ENCODE measurements at regions not wholly inside any gene's neighbourhood (a gene's known extent, or its start where the extent isn't known, plus 50 kb on each side); places are given as distances from the start of the nearest gene placed in this dataset.

DNA sequence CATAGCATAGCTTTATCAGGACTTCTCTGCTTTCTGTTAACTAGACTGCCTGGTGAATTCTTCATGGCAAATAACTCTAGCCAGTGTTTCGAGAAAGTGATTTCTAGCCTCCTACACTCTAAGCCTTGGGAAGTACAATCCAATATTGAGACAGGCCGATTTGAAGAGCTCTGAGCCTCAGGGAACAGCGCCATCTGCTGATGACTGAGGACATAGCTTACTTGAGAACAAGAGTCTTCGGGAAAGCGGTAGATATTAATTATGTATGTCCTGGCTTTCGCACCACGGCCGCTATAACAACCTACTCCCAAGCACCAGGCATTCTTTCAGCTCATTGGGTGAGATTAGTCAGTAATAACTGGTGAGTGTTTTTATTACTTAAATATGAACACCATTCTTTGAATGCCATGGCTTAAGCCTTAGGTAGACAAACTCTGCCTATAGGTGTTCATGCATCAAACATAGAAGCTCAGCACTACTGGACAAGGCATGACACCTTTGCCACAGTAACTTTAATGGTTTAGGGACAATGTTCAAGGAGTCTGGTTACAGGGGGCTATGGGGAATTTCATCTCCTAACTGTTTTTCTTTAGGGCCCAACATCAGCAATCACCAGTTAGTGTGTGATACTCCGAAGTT lies 518.6 kb downstream of the BMP2 start:
- no peak overlapping the region for H3K4me3 ChIP-seq
- intact Hi-C loops (cut with DNase I): no loop called here
- TF ChIP-seq, protein P1, sequence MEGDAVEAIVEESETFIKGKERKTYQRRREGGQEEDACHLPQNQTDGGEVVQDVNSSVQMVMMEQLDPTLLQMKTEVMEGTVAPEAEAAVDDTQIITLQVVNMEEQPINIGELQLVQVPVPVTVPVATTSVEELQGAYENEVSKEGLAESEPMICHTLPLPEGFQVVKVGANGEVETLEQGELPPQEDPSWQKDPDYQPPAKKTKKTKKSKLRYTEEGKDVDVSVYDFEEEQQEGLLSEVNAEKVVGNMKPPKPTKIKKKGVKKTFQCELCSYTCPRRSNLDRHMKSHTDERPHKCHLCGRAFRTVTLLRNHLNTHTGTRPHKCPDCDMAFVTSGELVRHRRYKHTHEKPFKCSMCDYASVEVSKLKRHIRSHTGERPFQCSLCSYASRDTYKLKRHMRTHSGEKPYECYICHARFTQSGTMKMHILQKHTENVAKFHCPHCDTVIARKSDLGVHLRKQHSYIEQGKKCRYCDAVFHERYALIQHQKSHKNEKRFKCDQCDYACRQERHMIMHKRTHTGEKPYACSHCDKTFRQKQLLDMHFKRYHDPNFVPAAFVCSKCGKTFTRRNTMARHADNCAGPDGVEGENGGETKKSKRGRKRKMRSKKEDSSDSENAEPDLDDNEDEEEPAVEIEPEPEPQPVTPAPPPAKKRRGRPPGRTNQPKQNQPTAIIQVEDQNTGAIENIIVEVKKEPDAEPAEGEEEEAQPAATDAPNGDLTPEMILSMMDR (IDR thresholded peaks at IDR 0.05): peak; percentile 78

DNA sequence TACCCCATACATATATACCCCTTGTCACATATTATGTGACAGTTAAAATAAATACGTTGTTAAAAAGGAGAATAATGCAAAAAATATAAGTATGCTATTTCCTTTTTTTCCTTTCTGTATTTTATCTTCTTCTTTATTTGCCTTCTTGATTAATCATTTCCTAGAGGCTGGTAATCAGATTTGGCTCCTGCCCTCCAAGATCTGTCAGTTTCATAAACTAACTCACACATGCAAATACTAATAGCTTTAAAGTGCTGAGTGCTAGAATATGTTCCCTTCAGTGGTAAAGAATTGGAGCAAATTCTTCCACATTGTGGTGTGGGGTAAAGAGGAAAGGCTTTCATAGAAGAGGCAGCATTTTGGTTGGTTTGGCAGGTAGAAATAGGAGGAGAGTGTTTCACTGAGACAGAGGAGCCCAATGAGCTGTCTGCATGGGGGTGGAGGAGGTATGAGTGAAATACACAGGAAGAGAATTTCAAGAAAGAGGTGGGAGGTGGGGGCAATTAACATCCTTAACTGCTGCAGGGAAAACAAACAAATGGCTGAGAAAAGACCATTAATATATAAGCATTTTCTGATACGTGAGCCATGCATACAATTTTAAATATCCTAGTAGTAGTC lies 523.9 kb downstream of the BMP2 start:
- Histone ChIP-seq H3K27me3 (ENCODE audit: low read depth) (no peaks in the 10 kb centered on the region), H3K36me3 (no peaks in the 10 kb centered on the region), H3K4me1 (no peaks in the 10 kb centered on the region), H3K27ac (no peak overlapping the region), H3K4me3 (no peak overlapping the region), H3K9me3 (no peaks in the 10 kb centered on the region)
- DNase-seq: no peak
- intact Hi-C loops (cut with DNase I): no loop called here
- TF ChIP-seq, protein P1 (IDR thresholded peaks at IDR 0.05): no peak
- ATAC-seq: no peak

More for the DNA sequence above, 518.6 kb downstream of the BMP2 start:
- H3K9me3 ChIP-seq: no peaks in the 10 kb centered on the region
- H3K27ac ChIP-seq: no peak overlapping the region
- ATAC-seq: peak; percentile 85 to 90
- H3K27me3 ChIP-seq (ENCODE audit: low read depth): no peaks in the 10 kb centered on the region
- peak; percentile 62 for DNase-seq
- H3K4me1 ChIP-seq: no peaks in the 10 kb centered on the region
- H3K36me3 ChIP-seq: no peaks in the 10 kb centered on the region

DNA sequence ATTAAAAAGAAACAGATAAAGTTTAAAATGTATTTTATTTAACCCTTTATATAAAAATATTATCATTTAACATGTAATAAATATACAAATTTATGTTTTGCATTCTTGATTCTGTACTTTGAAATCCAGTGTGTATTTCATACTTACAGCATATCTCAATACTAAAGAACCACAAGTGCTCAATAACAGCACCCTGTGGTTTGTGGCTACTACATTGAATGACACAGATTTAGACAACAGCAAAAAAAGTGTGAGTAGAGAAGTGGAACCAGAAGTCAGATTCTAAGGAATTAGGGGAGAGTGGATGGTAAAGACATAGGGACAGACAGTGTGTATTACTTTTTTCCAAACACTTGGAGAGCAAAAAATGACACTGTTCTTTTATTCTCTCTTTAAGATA lies 524.5 kb downstream of the BMP2 start:
- H3K9me3 ChIP-seq: no peaks in the 10 kb centered on the region
- H3K27me3 ChIP-seq (ENCODE audit: low read depth): no peaks in the 10 kb centered on the region
- H3K4me1 ChIP-seq: no peaks in the 10 kb centered on the region
- H3K27ac ChIP-seq: no peak overlapping the region
- H3K4me3 ChIP-seq: no peak overlapping the region
- TF ChIP-seq, protein P1 (IDR thresholded peaks at IDR 0.05): no peak
- no peak for ATAC-seq
- DNase-seq: no peak
- intact Hi-C loops (cut with DNase I): no loop called here
- H3K36me3 ChIP-seq: no peaks in the 10 kb centered on the region

DNA sequence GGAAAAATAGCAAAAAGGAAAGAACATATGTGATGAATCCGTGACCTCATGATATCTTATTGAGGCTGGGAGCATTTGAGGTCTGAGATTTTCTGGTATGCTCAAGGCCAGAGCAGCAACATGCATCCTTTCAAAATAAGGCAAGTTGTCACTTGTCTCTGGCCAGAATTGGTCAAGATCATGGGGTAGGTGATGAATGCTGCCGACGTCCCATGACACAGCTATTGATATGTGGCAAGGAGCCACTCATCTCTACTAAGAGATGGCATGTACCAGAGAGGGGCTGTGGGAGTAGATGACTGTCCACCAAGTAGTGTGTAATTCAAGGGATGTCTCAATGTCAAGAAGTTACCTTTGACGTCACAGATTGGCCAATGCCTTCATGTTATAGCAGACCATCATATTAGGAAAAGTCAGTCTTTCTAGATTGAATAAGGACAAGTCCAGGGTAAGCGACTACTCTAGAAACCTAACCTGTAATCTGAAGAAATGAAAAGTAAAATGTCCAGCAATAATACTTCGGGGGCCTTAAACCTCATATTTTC lies 527.4 kb downstream of the BMP2 start:
- no peaks in the 10 kb centered on the region for H3K4me1 ChIP-seq
- H3K27ac ChIP-seq: no peak overlapping the region
- DNase-seq (no peak), ATAC-seq (no peak)
- TF ChIP-seq, protein P1 (IDR thresholded peaks at IDR 0.05): no peak
- no peaks in the 10 kb centered on the region for H3K27me3 ChIP-seq (ENCODE audit: low read depth)
- H3K9me3 ChIP-seq: no peaks in the 10 kb centered on the region
- no peaks in the 10 kb centered on the region for H3K36me3 ChIP-seq
- intact Hi-C loops (cut with DNase I): no loop called here
- no peak overlapping the region for H3K4me3 ChIP-seq

DNA sequence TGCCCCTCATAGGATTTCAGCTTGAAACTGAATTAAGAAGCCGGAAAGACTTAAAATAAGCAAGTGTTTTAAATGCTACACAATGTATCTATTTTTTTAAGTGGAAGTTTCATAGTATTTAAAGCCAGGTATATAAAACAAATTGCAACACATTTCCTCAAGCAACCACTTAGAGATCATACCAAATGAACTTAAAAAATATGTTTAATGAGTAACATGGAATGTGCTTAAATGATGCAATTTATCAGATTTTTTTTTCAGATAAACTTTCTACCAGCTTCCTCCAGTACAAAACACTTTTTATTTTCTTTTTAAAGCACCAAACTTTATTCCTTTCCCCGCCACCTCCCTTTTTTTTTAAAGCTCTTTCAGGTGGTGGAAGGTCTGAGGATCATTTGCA lies 534.3 kb downstream of the BMP2 start:
- DNase-seq (no peak), ATAC-seq (no peak)
- no peaks in the 10 kb centered on the region for H3K27me3 ChIP-seq (ENCODE audit: low read depth)
- no peak overlapping the region for H3K4me3 ChIP-seq
- no peak overlapping the region for H3K27ac ChIP-seq
- intact Hi-C loops (cut with DNase I): no loop called here
- no peaks in the 10 kb centered on the region for H3K4me1 ChIP-seq
- no peaks in the 10 kb centered on the region for H3K36me3 ChIP-seq
- TF ChIP-seq, protein P1 (IDR thresholded peaks at IDR 0.05): no peak
- no peaks in the 10 kb centered on the region for H3K9me3 ChIP-seq
